ENCODE measurements at regions not wholly inside any gene's neighbourhood (a gene's known extent, or its start where the extent isn't known, plus 50 kb on each side); places are given as distances from the start of the nearest gene placed in this dataset.

DNA sequence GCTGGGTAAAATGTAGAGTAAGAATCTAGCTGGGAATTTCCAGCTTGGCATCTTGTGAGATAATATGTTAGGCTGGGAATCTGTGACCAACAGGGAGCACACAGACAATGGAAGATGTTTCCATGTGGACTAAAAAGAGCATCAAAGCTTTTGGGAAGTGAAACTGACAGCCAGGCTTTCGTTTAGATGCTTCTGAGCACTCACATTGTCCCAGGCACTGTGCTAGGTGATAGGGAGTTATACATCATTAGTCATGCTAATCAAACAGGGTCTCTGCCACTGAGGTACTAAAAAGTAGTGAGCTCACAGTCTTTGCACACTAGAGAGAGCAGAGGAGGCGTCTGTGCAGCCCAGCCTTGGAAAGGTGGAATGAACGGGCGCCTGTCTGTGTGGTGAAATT is 101.9 kb upstream of the SCOC start:
- Histone ChIP-seq H3K27me3 (ENCODE audit: control insufficient read depth, insufficient read depth) (no peaks in the 10 kb centered on the region), H3K4me1 (ENCODE audit: control insufficient read depth, insufficient read depth, low read length) (no peaks in the 10 kb centered on the region), H3K27ac (ENCODE audit: low read length) (no peak overlapping the region), H3K9me3 (ENCODE audit: control insufficient read depth, low read length) (no peaks in the 10 kb centered on the region), H3K4me3 (ENCODE audit: low read length) (no peak overlapping the region)
- 87% methylated on average over 4 of the region's 4 CpGs for WGBS
- no peak for DNase-seq
- ATAC-seq: no peak
- intact Hi-C loops (cut with DNase I): no loop called here

DNA sequence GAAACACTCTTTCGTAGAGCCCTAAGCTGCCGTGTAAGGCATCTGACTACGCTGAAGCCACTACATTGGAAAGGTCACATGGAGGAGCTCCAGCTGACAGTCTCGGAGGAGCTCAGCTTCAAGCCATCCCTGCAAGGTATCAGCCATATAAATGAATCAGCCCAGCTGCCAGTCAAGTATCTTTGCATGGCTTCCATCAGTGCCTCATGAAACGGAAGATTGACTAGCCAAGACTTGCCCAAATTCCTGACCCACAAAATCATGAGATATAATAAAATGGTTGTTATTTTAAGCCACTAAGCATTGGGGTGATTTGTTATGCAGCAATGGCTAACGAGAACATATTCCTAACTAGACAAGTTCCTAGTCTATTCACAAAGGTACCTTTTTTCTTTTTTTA is 104.1 kb upstream of the SCOC start:
- ATAC-seq (no peak), DNase-seq (no peak)
- H3K27ac ChIP-seq (ENCODE audit: low read length): no peak overlapping the region
- no peak overlapping the region for H3K4me3 ChIP-seq (ENCODE audit: low read length)
- H3K4me1 ChIP-seq (ENCODE audit: control insufficient read depth, insufficient read depth, low read length): no peaks in the 10 kb centered on the region
- no peaks in the 10 kb centered on the region for H3K27me3 ChIP-seq (ENCODE audit: control insufficient read depth, insufficient read depth)
- no peaks in the 10 kb centered on the region for H3K9me3 ChIP-seq (ENCODE audit: control insufficient read depth, low read length)
- intact Hi-C loops (cut with DNase I): no loop called here
- 96% methylated on average over 6 of the region's 6 CpGs for WGBS

DNA sequence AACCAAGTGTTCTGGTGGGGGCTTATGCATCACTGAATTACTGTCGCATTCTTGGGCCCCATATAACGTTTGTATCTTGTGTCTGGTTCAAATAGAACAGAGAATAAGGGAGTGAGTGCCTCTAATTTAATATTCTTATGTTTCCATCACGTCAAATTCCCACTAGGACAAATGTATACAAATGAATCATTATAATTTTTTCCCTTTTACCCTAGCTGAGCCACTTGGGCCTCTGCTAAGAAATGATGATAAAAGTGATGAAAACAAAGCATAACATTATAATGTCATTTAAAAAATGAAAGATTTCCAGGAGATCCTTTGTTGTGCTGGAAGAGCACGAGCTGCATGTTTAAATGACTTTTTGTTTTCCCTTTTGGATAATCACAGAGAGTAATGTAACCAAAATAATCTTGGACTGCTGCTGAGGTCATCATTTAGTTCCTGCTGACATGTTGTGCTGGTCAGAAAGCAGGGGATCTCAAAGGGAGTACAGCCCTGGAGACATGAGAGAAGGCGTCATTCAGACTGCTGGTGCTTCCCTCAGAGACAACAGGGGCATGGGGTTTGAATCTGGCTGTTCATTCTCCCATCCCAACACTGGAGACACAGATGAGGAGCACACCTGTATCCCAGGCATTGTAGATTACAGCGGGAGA is 105.1 kb upstream of the SCOC start:
- Histone ChIP-seq H3K4me3 (ENCODE audit: low read length) (no peak overlapping the region), H3K27me3 (ENCODE audit: control insufficient read depth, insufficient read depth) (no peaks in the 10 kb centered on the region), H3K9me3 (ENCODE audit: control insufficient read depth, low read length) (no peaks in the 10 kb centered on the region), H3K4me1 (ENCODE audit: control insufficient read depth, insufficient read depth, low read length) (no peaks in the 10 kb centered on the region), H3K27ac (ENCODE audit: low read length) (no peak overlapping the region)
- ATAC-seq: no peak
- 62% methylated on average over 6 of the region's 6 CpGs for WGBS
- DNase-seq: no peak
- intact Hi-C loops (cut with DNase I): no loop called here

DNA sequence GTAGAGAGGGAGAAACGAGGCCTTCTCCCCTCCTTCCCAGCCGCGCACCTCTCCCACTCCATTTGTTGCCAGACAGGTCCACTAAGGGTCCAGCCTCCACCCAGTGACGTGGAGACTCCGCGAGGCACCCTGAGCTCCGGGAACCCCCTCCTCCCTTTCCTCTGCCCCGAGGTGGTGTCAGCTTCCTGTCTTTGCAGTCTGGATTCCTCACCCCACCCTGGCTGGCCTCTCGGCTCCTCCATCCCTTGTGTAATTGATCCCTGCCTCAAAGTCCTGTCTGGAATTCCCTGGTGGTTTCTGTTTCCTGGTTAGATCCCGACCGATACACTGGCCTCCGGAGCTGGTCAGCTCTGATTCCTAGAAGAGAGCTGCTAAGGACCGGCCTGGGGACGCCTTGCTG is 105.9 kb upstream of the SCOC start:
- Histone ChIP-seq H3K27ac (ENCODE audit: low read length) (no peak overlapping the region), H3K9me3 (ENCODE audit: control insufficient read depth, low read length) (no peaks in the 10 kb centered on the region), H3K4me3 (ENCODE audit: low read length) (no peak overlapping the region), H3K4me1 (ENCODE audit: control insufficient read depth, insufficient read depth, low read length) (no peaks in the 10 kb centered on the region), H3K27me3 (ENCODE audit: control insufficient read depth, insufficient read depth) (no peaks in the 10 kb centered on the region)
- peak in 1 of 3 donors; percentile 31 for DNase-seq
- 57% methylated on average over 14 of the region's 14 CpGs for WGBS
- ATAC-seq: peak in 1 of 2 donors; percentile 86
- intact Hi-C loops (cut with DNase I): no loop called here

DNA sequence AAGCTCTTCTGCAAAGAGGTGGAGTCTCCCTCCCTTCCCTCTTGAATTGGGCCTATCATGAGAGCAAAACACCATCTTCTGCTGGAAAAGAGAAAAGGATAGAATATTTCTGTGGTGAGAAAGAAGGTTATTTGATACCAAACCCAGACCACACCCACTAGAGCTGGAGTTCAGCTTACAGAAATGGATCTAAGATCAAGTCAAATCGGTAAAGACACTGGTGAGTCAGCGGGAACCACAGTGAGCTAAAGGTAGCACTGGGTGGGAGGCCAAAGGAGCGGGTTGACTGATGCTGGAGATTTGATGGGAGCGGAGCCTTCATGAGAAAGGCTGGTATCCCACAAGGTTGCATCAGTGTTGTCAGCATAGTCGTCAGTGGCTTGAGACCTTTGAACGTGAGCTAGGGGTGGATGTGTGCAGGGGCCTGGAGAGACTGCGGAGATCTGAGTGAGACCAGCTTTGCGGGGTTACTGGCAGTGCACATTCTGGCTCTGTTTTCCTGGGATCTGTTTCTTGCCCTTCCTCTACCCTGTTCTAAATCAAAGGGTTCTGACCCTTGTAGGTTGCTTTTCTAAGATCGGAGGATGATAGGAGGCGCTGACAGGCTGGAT is 106.4 kb upstream of the SCOC start:
- WGBS: 96% methylated on average over 10 of the region's 10 CpGs
- Histone ChIP-seq H3K9me3 (ENCODE audit: control insufficient read depth, low read length) (no peaks in the 10 kb centered on the region), H3K4me1 (ENCODE audit: control insufficient read depth, insufficient read depth, low read length) (no peaks in the 10 kb centered on the region), H3K4me3 (ENCODE audit: low read length) (no peak overlapping the region), H3K27me3 (ENCODE audit: control insufficient read depth, insufficient read depth) (no peaks in the 10 kb centered on the region), H3K27ac (ENCODE audit: low read length) (no peak overlapping the region)
- intact Hi-C loops (cut with DNase I): no loop called here
- ATAC-seq (peak in 1 of 2 donors; percentile 30), DNase-seq (no peak)

DNA sequence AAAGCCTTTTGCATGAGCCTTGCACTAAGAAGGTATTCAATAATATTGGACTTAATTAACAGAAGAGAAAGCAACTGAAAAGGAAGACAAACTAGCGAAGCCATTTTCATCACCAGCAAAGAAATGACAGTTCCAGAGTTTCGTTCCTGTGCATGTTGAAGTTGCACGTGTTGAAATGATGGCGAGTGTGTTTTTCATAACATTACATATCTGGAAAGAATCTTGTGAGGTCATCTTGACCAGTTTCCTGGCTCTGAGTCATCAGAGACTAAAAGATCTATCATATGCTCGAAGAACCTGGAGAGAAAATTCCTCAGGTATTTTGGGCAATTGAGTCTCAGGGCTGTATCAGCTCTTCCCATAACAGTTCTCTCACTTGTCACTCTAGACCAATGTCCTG is 106.2 kb upstream of the MAML3 start:
- Histone ChIP-seq H3K27me3 (ENCODE audit: control insufficient read depth, insufficient read depth) (no peaks in the 10 kb centered on the region), H3K27ac (ENCODE audit: low read length) (no peak overlapping the region), H3K9me3 (ENCODE audit: control insufficient read depth, low read length) (no peaks in the 10 kb centered on the region), H3K4me3 (ENCODE audit: low read length) (no peak overlapping the region), H3K4me1 (ENCODE audit: control insufficient read depth, insufficient read depth, low read length) (peaks cover 2% of the 10 kb centered on the region)
- ATAC-seq: no peak
- whole genome bisulfite sequencing: 76% methylated on average over 5 of the region's 5 CpGs
- DNase-seq: no peak
- intact Hi-C loops (cut with DNase I): no loop called here

DNA sequence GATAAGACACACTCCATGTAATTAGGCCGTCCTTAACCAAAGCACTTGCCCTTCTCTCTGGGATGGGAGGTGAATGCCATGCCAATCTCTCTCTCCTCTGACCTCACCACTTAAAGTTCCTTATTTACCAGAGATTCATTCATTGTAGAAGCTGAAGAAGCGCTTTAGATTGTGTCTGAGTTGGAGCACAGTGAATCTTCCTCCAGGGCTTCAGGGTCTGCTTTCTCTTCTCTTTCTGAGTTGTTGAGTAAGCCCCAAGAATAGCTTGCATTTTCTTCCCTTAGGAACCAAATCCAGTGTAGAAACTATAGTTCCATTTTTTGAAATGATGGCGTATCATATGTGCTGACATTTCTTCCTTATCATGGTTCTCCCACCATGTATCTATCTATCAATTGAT is 104.5 kb upstream of the MAML3 start:
- WGBS: 94% methylated on average over 3 of the region's 3 CpGs
- Histone ChIP-seq H3K4me1 (ENCODE audit: control insufficient read depth, insufficient read depth, low read length) (peaks cover 2% of the 10 kb centered on the region), H3K27ac (ENCODE audit: low read length) (no peak overlapping the region), H3K27me3 (ENCODE audit: control insufficient read depth, insufficient read depth) (no peaks in the 10 kb centered on the region), H3K4me3 (ENCODE audit: low read length) (no peak overlapping the region), H3K9me3 (ENCODE audit: control insufficient read depth, low read length) (no peaks in the 10 kb centered on the region)
- DNase-seq (no peak), ATAC-seq (no peak)
- intact Hi-C loops (cut with DNase I): loop anchor here in 3 of 4 donors (10.0 kb wide), 2 partner anchors 244 to 524 kb away; no protein-coding TSS in a partner anchor

DNA sequence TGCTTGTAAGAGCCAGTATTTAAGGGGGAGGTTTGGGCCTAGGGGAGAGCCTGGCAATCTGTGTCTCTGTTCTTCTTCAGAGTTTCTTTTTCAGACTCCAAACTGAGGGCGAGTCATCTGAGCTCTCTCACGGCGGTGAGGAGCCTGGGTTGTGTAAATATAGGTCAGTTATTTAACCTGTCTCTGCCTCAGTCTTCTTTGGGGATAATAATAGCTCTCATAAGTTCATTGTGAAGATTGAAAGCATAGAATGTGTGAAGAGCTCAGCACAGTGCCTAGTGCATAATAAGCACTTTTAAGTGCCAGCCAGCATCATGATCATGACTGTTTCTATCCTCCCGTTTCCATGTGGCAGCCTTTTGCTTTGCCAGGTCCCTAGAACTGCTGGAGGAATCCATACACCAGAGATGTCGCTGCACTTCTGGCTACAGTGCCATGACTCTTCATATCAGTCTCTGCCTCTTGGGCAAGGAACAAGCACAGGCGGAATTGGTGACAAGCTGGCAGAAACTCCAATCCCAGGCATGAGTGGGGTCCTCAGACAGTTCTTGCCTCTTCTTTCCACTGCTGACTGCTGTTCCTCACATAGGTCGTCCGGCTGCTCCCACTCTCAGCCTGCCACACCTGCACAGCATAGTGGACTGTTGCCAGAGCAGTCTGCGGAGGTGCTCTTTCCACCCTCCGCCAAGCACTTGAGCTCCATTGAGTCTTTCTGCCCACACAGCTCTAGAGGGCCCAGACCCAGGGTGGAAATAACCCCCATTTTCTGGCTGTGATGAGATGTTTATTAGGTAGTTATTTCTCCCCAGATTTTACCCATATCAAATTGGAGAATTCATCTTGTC is 103.7 kb upstream of the MAML3 start:
- no peak for DNase-seq
- Histone ChIP-seq H3K4me1 (ENCODE audit: control insufficient read depth, insufficient read depth, low read length) (peaks cover 2% of the 10 kb centered on the region), H3K9me3 (ENCODE audit: control insufficient read depth, low read length) (no peaks in the 10 kb centered on the region), H3K27ac (ENCODE audit: low read length) (peak overlapping the region; percentile 19), H3K4me3 (ENCODE audit: low read length) (no peak overlapping the region), H3K27me3 (ENCODE audit: control insufficient read depth, insufficient read depth) (no peaks in the 10 kb centered on the region)
- peak in 1 of 2 donors; percentile 19 for ATAC-seq
- intact Hi-C loops (cut with DNase I): loop anchor here in 3 of 4 donors (10.0 kb wide), 2 partner anchors 243 to 523 kb away; no protein-coding TSS in a partner anchor
- 73% methylated on average over 10 of the region's 10 CpGs for WGBS

DNA sequence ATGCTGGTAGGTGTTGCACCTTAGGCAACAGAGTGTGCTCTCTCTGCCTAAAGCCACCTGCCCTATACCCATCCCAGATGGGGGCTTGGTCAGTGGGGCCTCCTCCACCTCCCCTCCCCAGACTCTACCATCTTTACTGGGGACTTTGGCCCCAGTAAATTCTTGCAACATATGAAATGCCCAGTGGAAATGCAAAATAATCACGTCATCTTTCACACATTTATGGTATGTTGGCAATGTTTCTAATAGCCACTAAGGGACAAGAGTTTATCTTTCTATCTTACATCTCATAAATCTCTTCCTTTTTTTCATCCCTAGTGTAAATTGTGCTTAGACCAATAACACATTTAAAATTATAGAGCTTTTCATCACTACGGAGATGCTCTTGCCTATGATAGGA is 103.0 kb upstream of the MAML3 start:
- no peaks in the 10 kb centered on the region for H3K9me3 ChIP-seq (ENCODE audit: control insufficient read depth, low read length)
- DNase-seq (no peak), ATAC-seq (no peak)
- H3K4me3 ChIP-seq (ENCODE audit: low read length): no peak overlapping the region
- no peak overlapping the region for H3K27ac ChIP-seq (ENCODE audit: low read length)
- H3K4me1 ChIP-seq (ENCODE audit: control insufficient read depth, insufficient read depth, low read length): peaks cover 2% of the 10 kb centered on the region
- no peaks in the 10 kb centered on the region for H3K27me3 ChIP-seq (ENCODE audit: control insufficient read depth, insufficient read depth)
- 86% methylated on average over 2 of the region's 2 CpGs for WGBS
- intact Hi-C loops (cut with DNase I): loop anchor here in 3 of 4 donors (10.0 kb wide), 2 partner anchors 242 to 522 kb away; no protein-coding TSS in a partner anchor

DNA sequence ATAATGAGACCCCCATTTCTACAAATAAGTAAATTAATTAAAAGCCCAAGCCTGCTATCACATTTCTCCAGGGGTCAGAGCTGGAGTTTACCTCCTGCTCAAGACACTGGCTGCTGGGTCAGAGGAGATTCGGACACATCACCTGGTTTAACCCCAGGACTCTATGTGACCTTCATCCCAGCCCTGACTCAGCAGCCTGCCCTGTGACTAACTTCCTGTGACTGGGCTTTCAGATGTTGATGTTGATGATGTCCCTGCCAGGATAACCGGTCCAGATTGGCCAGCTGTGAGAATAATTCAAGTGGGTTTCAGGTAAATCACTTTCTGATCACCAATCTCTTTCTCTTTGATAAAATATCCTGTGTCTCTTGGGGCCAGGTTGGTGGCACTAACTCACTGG is 102.4 kb upstream of the MAML3 start:
- H3K27ac ChIP-seq (ENCODE audit: low read length): no peak overlapping the region
- H3K4me1 ChIP-seq (ENCODE audit: control insufficient read depth, insufficient read depth, low read length): peaks cover 2% of the 10 kb centered on the region
- DNase-seq: no peak
- intact Hi-C loops (cut with DNase I): loop anchor here in 3 of 4 donors (10.0 kb wide), 2 partner anchors 242 to 522 kb away; no protein-coding TSS in a partner anchor
- H3K27me3 ChIP-seq (ENCODE audit: control insufficient read depth, insufficient read depth): no peaks in the 10 kb centered on the region
- H3K9me3 ChIP-seq (ENCODE audit: control insufficient read depth, low read length): no peaks in the 10 kb centered on the region
- no peak for ATAC-seq
- H3K4me3 ChIP-seq (ENCODE audit: low read length): no peak overlapping the region
- 73% methylated on average over 2 of the region's 2 CpGs for WGBS

DNA sequence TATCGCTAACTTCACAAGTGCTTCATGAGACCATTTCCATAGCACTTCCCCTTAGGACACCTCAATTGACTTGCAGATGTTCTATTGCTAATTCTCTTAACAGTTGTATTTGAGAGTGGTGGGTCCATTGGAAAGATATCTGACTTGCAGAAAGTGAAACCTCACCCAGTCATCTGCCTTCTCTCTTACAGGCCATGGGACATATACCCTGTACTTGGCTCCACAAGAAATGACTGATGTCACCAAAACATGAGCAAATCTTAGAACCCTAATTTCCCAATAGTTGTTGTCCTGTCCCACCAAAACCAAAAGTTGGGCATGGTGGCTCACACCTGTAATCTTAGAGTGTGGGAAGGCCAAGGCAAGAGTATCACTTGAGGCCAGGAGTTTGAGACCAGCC is 101.9 kb upstream of the MAML3 start:
- intact Hi-C loops (cut with DNase I): loop anchor here in 3 of 4 donors (10.0 kb wide), 2 partner anchors 241 to 521 kb away; no protein-coding TSS in a partner anchor

More for the DNA sequence above, 101.9 kb upstream of the MAML3 start:
- WGBS: 98% methylated on average over 1 of the region's 1 CpG
- ATAC-seq (no peak), DNase-seq (no peak)
- no peak overlapping the region for H3K27ac ChIP-seq (ENCODE audit: low read length)
- no peaks in the 10 kb centered on the region for H3K9me3 ChIP-seq (ENCODE audit: control insufficient read depth, low read length)
- H3K4me3 ChIP-seq (ENCODE audit: low read length): no peak overlapping the region
- peaks cover 2% of the 10 kb centered on the region for H3K4me1 ChIP-seq (ENCODE audit: control insufficient read depth, insufficient read depth, low read length)
- H3K27me3 ChIP-seq (ENCODE audit: control insufficient read depth, insufficient read depth): no peaks in the 10 kb centered on the region

All from right cardiac atrium (tissue), 5 donors.